CD14-positive monocyte (primary cell): ENCODE measurements at regions not wholly inside any gene's neighbourhood (a gene's known extent, or its start where the extent isn't known, plus 50 kb on each side); places are given as distances from the start of the nearest gene placed in this dataset.
A peak's percentile ranks its signal among the peaks of the same experiment; 100 is the strongest.

Experiments used
- DNase-seq, 3 donors: peaks; one replicate each; pipeline ENCODE4 v3.0.0-alpha.2; 2011 to 2022
- H2AFZ ChIP-seq: 2 replicates; pipeline ENCODE4 v1.6.0; 2012; ENCODE audit warnings: mild to moderate bottlenecking, low read depth, low read length, inconsistent platforms; ENCODE audit not compliant: insufficient read depth, poor library complexity, severe bottlenecking
- H3K27ac ChIP-seq, 2 donors: 1 replicate in 1 of 2; 2 replicates in 1 of 2; pipeline ENCODE4 v1.5.1; 2012 to 2013; ENCODE audit warnings: low read length in 2 of 2, control low read depth in 1 of 2, inconsistent platforms in 1 of 2, low read depth in 1 of 2, mild to moderate bottlenecking in 1 of 2
- H3K27me3 ChIP-seq, 2 donors: one replicate each; pipeline versions ENCODE4 v1.6.0 to v1.6.1; 2011 to 2013; ENCODE audit warnings: low read length in 2 of 2; ENCODE audit not compliant: control insufficient read depth in 2 of 2, insufficient read depth in 2 of 2
- H3K36me3 ChIP-seq, 2 donors: replicated peaks in 1 of 2; 1 replicate in 1 of 2; 2 replicates in 1 of 2; pipeline versions ENCODE4 v1.5.1 to v1.6.1; 2012 to 2013; ENCODE audit warnings: low read length in 2 of 2, control low read depth in 1 of 2, inconsistent platforms in 1 of 2, mild to moderate bottlenecking in 1 of 2; ENCODE audit not compliant: insufficient read depth in 2 of 2, control insufficient read depth in 1 of 2
- H3K4me1 ChIP-seq, 2 donors: 1 replicate in 1 of 2; 2 replicates in 1 of 2; pipeline versions ENCODE4 v1.5.1 to v1.6.1; 2012 to 2013; ENCODE audit warnings: low read length in 2 of 2, control low read depth in 1 of 2, inconsistent platforms in 1 of 2, mild to moderate bottlenecking in 1 of 2, moderate library complexity in 1 of 2; ENCODE audit not compliant: insufficient read depth in 2 of 2, control insufficient read depth in 1 of 2
- H3K4me2 ChIP-seq: replicated peaks from 2 replicates; pipeline ENCODE3; 2012; ENCODE audit warnings: low read length, moderate library complexity, mild to moderate bottlenecking; ENCODE audit not compliant: poor library complexity, severe bottlenecking; ENCODE audit errors: extremely low read depth
- H3K4me3 ChIP-seq, 3 experiments: fragments of 200-600 bp in 1 of 3; sonication (generic) in 1 of 3; replicated peaks in 1 of 3; 1 replicate in 2 of 3; 2 replicates in 1 of 3; pipeline ENCODE4 v1.5.1; 2011 to 2013; ENCODE audit warnings: low read length in 3 of 3, mild to moderate bottlenecking in 3 of 3, control low read depth in 2 of 3, low read depth in 2 of 3, inconsistent platforms in 1 of 3, moderate library complexity in 1 of 3
- H3K79me2 ChIP-seq: 2 replicates; pipeline ENCODE4 v1.6.0; 2012; ENCODE audit warnings: mild to moderate bottlenecking, control low read depth, inconsistent platforms, low read length, moderate library complexity; ENCODE audit not compliant: insufficient read depth
- H3K9ac ChIP-seq: 2 replicates; pipeline ENCODE4 v1.6.0; 2017; ENCODE audit warnings: low read length, mild to moderate bottlenecking; ENCODE audit not compliant: insufficient read depth, poor library complexity, severe bottlenecking
- H3K9me3 ChIP-seq, 2 donors: replicated peaks in 1 of 2; 1 replicate in 1 of 2; 2 replicates in 1 of 2; pipeline versions ENCODE4 v1.5.1 to v1.6.1; 2012 to 2013; ENCODE audit warnings: low read length in 2 of 2, control low read depth in 1 of 2; ENCODE audit not compliant: control insufficient read depth in 1 of 2, insufficient read depth in 1 of 2
- H4K20me1 ChIP-seq: 2 replicates; pipeline ENCODE4 v1.6.0; 2012; ENCODE audit warnings: mild to moderate bottlenecking, low read length, control low read depth, moderate library complexity; ENCODE audit not compliant: insufficient read depth
- H3K27ac Mint-ChIP-seq, 7 donors: one replicate each; pipeline ENCODE4 v1.8.0; 2020; ENCODE audit warnings: mild to moderate bottlenecking in 7 of 7, mixed read lengths in 7 of 7, moderate library complexity in 6 of 7, inconsistent platforms in 2 of 7
- H3K27me3 Mint-ChIP-seq, 3 donors: one replicate each; pipeline ENCODE4 v1.8.0; 2021 to 2022; ENCODE audit warnings: low read depth in 3 of 3, mild to moderate bottlenecking in 3 of 3, mixed read lengths in 3 of 3, moderate library complexity in 3 of 3, inconsistent platforms in 1 of 3
- H3K36me3 Mint-ChIP-seq, 2 donors: one replicate each; pipeline ENCODE4 v1.8.0; 2020; ENCODE audit warnings: mixed read lengths in 2 of 2, inconsistent platforms in 1 of 2, mild to moderate bottlenecking in 1 of 2
- H3K4me1 Mint-ChIP-seq: one replicate; pipeline ENCODE4 v1.8.0; 2020; ENCODE audit warnings: mild to moderate bottlenecking, mixed read lengths
- H3K4me3 Mint-ChIP-seq, 2 donors: one replicate each; pipeline ENCODE4 v1.8.0; 2020; ENCODE audit warnings: mild to moderate bottlenecking in 2 of 2, mixed read lengths in 2 of 2, moderate library complexity in 1 of 2
- H3K9me3 Mint-ChIP-seq, 7 donors: one replicate each; pipeline ENCODE4 v1.8.0; 2020 to 2022; ENCODE audit warnings: mixed read lengths in 7 of 7, mild to moderate bottlenecking in 6 of 7, moderate library complexity in 6 of 7, inconsistent platforms in 2 of 7
- WGBS: methylation state at CpG from one replicate; pipeline ENCODE4 v1.1.5; 2013; ENCODE audit warnings: missing lambda C conversion rate; ENCODE audit not compliant: insufficient coverage; 5-methylcytosine and 5-hydroxymethylcytosine counted together
- intact Hi-C, 2 donors: fragments of 100-400 bp; cut with micrococcal nuclease; formaldehyde crosslinking; loops; one replicate each; pipeline versions ENCODE4 v1.15.0 to v1.15.1; 2023
- TF ChIP-seq, protein P1 (sequence below): fragments of 200-600 bp; IDR thresholded peaks from one replicate; pipeline ENCODE4 v1.8.0; 2022; ENCODE audit warnings: antibody characterized with exemption, mild to moderate bottlenecking

DNA sequence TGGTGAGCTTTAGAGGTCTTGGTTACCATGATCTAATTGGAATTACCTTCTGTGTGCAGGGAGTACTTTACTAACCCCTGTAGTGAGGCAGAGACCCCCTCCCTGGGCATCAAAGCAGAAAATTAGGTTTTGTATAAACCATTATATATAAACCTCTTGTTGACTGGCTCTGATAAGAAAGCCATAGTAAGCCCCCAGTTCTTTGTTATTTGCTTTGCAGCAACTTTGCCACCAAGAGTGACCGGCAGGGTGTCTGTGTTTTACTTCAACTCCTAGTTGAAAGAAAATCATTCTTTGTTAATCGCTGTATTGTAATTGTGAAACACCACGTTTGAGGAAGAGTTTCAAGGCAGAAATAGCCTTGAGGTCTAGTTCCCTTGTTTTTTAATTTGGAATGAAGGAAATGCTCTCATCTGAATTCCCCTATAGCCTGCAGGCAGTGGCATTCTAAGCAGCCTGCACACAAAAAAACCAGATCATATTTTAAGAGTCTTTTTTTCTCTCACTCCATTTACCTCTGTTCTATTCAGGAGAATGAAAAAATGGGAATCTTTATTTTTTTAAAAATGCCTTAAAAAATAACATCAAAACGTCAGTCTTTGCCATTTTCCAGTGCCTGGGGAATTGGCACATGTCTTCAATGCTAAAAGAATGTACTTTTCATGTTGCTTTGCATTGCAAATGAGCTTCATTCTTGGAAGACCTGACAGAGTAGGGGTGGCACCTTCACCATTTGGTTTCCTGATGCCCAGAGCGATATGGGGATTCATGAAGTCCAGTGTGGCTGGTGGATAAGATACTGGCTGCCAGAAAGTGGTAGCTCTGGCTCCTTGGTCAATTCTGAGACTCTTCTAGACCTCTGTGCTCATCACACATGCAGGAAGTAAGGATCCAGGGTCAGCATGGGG, 338.1 kb downstream of the SLC4A3 start:
- peaks cover 0 to 5% of the 10 kb centered on the region in 2 donors for H3K9me3 ChIP-seq
- Mint-ChIP-seq H3K27ac (no peak overlapping the region), H3K9me3 (peaks cover 0 to 20% (median 4%) of the 10 kb centered on the region in 7 donors), H3K4me1 (no peaks in the 10 kb centered on the region), H3K36me3 (no peaks in the 10 kb centered on the region), H3K4me3 (no peak overlapping the region), H3K27me3 (peaks cover 0 to 1% (median 0%) of the 10 kb centered on the region in 3 donors)
- H3K4me2 ChIP-seq: no peak overlapping the region
- WGBS: 100% methylated on average over 1 of the region's 5 CpGs
- no peak overlapping the region for H3K4me3 ChIP-seq
- DNase-seq: no peak
- H3K4me1 ChIP-seq: no peaks in the 10 kb centered on the region
- no peaks in the 10 kb centered on the region for H3K36me3 ChIP-seq
- intact Hi-C loops: no loop called here
- H2AFZ ChIP-seq: no peak overlapping the region
- TF ChIP-seq, protein P1, sequence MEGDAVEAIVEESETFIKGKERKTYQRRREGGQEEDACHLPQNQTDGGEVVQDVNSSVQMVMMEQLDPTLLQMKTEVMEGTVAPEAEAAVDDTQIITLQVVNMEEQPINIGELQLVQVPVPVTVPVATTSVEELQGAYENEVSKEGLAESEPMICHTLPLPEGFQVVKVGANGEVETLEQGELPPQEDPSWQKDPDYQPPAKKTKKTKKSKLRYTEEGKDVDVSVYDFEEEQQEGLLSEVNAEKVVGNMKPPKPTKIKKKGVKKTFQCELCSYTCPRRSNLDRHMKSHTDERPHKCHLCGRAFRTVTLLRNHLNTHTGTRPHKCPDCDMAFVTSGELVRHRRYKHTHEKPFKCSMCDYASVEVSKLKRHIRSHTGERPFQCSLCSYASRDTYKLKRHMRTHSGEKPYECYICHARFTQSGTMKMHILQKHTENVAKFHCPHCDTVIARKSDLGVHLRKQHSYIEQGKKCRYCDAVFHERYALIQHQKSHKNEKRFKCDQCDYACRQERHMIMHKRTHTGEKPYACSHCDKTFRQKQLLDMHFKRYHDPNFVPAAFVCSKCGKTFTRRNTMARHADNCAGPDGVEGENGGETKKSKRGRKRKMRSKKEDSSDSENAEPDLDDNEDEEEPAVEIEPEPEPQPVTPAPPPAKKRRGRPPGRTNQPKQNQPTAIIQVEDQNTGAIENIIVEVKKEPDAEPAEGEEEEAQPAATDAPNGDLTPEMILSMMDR: no peak
- no peaks in the 10 kb centered on the region for H3K27me3 ChIP-seq
- no peaks in the 10 kb centered on the region for H4K20me1 ChIP-seq
- no peak overlapping the region for H3K27ac ChIP-seq
- H3K79me2 ChIP-seq: no peaks in the 10 kb centered on the region
- no peak overlapping the region for H3K9ac ChIP-seq

- intact Hi-C loops: no loop called here
- Histone ChIP-seq H3K36me3 (no peaks in the 10 kb centered on the region), H3K9me3 (peaks cover 0 to 5% of the 10 kb centered on the region in 2 donors), H3K27me3 (no peaks in the 10 kb centered on the region), H3K4me3 (no peak overlapping the region), H4K20me1 (no peaks in the 10 kb centered on the region), H3K27ac (no peak overlapping the region), H3K9ac (no peak overlapping the region), H2AFZ (no peak overlapping the region), H3K79me2 (no peaks in the 10 kb centered on the region), H3K4me2 (no peak overlapping the region), H3K4me1 (no peaks in the 10 kb centered on the region)
- peak overlapping the region in 1 of 7 donors; percentile 67 for H3K27ac Mint-ChIP-seq
- 71% methylated on average over 1 of the region's 8 CpGs for WGBS
- no peaks in the 10 kb centered on the region for H3K36me3 Mint-ChIP-seq
- H3K4me1 Mint-ChIP-seq: no peaks in the 10 kb centered on the region
- TF ChIP-seq, protein P1: no peak
- H3K27me3 Mint-ChIP-seq: peaks cover 0 to 1% (median 0%) of the 10 kb centered on the region in 3 donors
- H3K9me3 Mint-ChIP-seq: peaks cover 0 to 20% (median 4%) of the 10 kb centered on the region in 7 donors
- DNase-seq: no peak
- H3K4me3 Mint-ChIP-seq: no peak overlapping the region
Measured at GRCh38 chr2:219967247-219968245, 340.1 kb downstream of the SLC4A3 start.
